Glutamatergic neuron (in vitro differentiated cells): ENCODE measurements at regions not wholly inside any gene's neighbourhood (a gene's known extent, or its start where the extent isn't known, plus 50 kb on each side); places are given as distances from the start of the nearest gene placed in this dataset.

Experiments
- DNase-seq: peaks from one replicate; pipeline ENCODE4 v3.0.0; 2022
- H3K27ac Mint-ChIP-seq: one replicate; pipeline ENCODE4 v1.8.0; 2020; ENCODE audit warnings: mild to moderate bottlenecking, mixed read lengths, inconsistent platforms; ENCODE audit not compliant: unreplicated experiment
- H3K27me3 Mint-ChIP-seq: one replicate; pipeline ENCODE4 v1.8.0; 2020; ENCODE audit warnings: mild to moderate bottlenecking, moderate library complexity, mixed read lengths, inconsistent platforms; ENCODE audit not compliant: unreplicated experiment
- H3K36me3 Mint-ChIP-seq: one replicate; pipeline ENCODE4 v1.8.0; 2020; ENCODE audit warnings: mild to moderate bottlenecking, mixed read lengths, inconsistent platforms; ENCODE audit not compliant: unreplicated experiment
- H3K4me1 Mint-ChIP-seq: one replicate; pipeline ENCODE4 v1.8.0; 2020; ENCODE audit warnings: mild to moderate bottlenecking, low read depth, mixed read lengths, inconsistent platforms; ENCODE audit not compliant: unreplicated experiment
- H3K4me3 Mint-ChIP-seq: one replicate; pipeline ENCODE4 v1.8.0; 2020; ENCODE audit warnings: mild to moderate bottlenecking, mixed read lengths, inconsistent platforms; ENCODE audit not compliant: unreplicated experiment
- H3K9me3 Mint-ChIP-seq: one replicate; pipeline ENCODE4 v1.8.0; 2020; ENCODE audit warnings: mild to moderate bottlenecking, moderate library complexity, mixed read lengths, inconsistent platforms; ENCODE audit not compliant: unreplicated experiment
- TF ChIP-seq, protein P1 (sequence below): fragments of 200-600 bp; sonication (generic); IDR thresholded peaks from one replicate; pipeline ENCODE4 v1.5.0; 2021; ENCODE audit not compliant: partially characterized antibody, unreplicated experiment

DNA sequence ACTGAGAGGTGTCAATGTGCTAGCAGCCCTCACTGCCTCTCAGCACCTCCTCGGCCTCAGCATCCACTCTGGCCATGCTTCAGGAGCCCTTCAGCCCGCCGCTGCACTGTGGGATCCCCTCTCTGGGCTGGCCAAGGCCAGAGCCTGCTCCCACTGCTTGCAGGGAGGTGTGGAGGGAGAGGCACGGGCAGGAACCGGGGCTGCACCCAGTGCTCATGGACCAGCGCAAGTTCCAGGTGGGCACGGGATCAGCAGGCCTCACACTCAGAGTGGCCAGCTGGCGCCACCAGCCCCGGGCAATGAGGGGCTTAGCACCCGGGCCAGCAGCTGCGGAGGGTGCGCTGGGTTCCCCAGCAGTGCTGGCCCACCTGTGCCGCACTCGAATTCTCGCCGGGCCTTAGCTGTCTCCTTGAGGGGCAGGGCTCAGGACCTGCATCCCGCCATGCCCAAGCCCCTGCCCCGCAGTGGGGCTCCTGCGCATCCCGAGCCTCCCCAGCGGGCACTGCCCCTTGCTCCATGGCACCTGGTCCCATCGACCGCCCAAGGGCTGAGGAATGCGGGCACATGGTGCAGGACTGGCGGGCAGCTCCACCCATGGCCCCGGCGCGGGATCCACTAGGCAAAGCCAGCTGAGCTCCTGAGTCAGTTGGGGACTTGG is 80.4 kb upstream of the MANEA start:
- Mint-ChIP-seq H3K27ac (no peak overlapping the region), H3K4me3 (no peak overlapping the region), H3K4me1 (no peaks in the 10 kb centered on the region), H3K9me3 (no peaks in the 10 kb centered on the region), H3K27me3 (peaks cover 4% of the 10 kb centered on the region), H3K36me3 (no peaks in the 10 kb centered on the region)
- DNase-seq, result no peak
- TF ChIP-seq, protein P1, sequence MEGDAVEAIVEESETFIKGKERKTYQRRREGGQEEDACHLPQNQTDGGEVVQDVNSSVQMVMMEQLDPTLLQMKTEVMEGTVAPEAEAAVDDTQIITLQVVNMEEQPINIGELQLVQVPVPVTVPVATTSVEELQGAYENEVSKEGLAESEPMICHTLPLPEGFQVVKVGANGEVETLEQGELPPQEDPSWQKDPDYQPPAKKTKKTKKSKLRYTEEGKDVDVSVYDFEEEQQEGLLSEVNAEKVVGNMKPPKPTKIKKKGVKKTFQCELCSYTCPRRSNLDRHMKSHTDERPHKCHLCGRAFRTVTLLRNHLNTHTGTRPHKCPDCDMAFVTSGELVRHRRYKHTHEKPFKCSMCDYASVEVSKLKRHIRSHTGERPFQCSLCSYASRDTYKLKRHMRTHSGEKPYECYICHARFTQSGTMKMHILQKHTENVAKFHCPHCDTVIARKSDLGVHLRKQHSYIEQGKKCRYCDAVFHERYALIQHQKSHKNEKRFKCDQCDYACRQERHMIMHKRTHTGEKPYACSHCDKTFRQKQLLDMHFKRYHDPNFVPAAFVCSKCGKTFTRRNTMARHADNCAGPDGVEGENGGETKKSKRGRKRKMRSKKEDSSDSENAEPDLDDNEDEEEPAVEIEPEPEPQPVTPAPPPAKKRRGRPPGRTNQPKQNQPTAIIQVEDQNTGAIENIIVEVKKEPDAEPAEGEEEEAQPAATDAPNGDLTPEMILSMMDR, result no peak

GRCh38 chr6:95501032-95501904 is 76.1 kb upstream of the MANEA start:
- TF ChIP-seq, protein P1, result no peak
- no peak for DNase-seq
- Mint-ChIP-seq H3K36me3 (peaks cover 6% of the 10 kb centered on the region), H3K4me1 (no peaks in the 10 kb centered on the region), H3K4me3 (no peak overlapping the region), H3K27me3 (peaks cover 6% of the 10 kb centered on the region), H3K9me3 (no peaks in the 10 kb centered on the region), H3K27ac (no peak overlapping the region)

DNA sequence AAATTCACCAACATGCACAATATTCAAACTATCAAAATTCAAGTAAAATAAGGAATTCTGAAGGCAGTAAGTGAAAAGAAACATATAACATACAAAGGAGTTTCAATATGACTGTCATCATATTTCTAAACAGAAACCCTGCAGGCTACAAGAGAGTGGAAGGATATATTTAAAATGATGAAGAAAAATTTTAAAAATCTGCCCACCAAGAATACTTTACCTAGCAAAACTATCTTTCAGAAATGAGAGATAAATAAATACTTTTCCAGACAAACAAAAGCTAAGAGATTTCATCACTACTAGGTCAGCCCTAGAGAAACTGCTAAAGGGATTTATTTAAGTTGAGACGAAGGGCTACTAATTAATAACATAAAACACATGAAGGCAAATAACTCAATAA is 73.8 kb upstream of the MANEA start:
- Mint-ChIP-seq H3K27me3 (peaks cover 6% of the 10 kb centered on the region), H3K4me3 (no peak overlapping the region), H3K27ac (no peak overlapping the region), H3K9me3 (no peaks in the 10 kb centered on the region), H3K4me1 (no peaks in the 10 kb centered on the region), H3K36me3 (peaks cover 6% of the 10 kb centered on the region)
- no peak for DNase-seq
- TF ChIP-seq, protein P1, result no peak

DNA sequence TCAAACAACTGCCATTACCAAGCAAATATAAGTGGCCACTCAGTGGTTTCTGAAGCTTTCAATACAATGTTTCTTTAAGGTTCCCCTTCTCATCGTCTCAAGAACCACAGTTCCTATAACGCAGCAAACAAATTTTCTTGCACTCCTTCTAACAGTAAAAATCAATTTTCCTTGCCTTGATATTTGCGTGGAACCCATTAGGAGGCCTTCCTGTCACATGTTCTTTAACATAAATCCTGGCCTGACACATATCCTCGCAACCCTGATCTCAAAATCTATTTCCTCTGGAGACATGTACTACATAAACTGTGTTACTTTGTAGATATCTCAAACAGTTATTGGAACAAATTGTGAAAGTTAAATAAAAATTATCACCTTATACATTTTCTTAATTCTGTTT is 65.9 kb upstream of the MANEA start:
- Mint-ChIP-seq H3K27me3 (no peaks in the 10 kb centered on the region), H3K9me3 (no peaks in the 10 kb centered on the region), H3K4me3 (peak overlapping the region; percentile 7), H3K27ac (no peak overlapping the region), H3K36me3 (no peaks in the 10 kb centered on the region), H3K4me1 (peaks cover 14% of the 10 kb centered on the region)
- no peak for DNase-seq
- TF ChIP-seq, protein P1, result no peak

DNA sequence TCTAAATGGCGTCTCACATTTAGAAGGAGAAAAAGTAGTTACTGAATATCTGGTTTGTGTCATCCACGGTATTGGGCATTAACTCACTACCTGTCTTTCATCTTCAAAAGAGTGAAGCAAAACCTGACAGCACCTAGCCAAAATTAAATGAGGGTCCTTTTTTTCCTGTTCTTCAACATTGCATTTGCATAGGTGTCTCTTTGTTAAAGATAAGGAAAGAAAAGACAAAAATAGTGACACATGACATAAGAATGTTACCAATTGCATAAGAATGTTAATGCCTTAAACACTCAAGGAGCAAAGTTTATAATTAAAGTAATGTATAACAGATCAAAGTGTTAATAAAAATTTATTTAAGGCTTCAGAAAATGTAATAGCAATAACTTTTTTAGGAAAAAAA is 61.4 kb upstream of the MANEA start:
- H3K4me3 Mint-ChIP-seq, result no peak overlapping the region
- no peaks in the 10 kb centered on the region for H3K27me3 Mint-ChIP-seq
- peaks cover 5% of the 10 kb centered on the region for H3K36me3 Mint-ChIP-seq
- TF ChIP-seq, protein P1, result no peak
- H3K9me3 Mint-ChIP-seq, result peaks cover 6% of the 10 kb centered on the region
- DNase-seq, result no peak
- peaks cover 17% of the 10 kb centered on the region for H3K4me1 Mint-ChIP-seq
- no peak overlapping the region for H3K27ac Mint-ChIP-seq
